ENCODE measurements at regions not wholly inside any gene's neighbourhood (a gene's known extent, or its start where the extent isn't known, plus 50 kb on each side); places are given as distances from the start of the nearest gene placed in this dataset.

DNA sequence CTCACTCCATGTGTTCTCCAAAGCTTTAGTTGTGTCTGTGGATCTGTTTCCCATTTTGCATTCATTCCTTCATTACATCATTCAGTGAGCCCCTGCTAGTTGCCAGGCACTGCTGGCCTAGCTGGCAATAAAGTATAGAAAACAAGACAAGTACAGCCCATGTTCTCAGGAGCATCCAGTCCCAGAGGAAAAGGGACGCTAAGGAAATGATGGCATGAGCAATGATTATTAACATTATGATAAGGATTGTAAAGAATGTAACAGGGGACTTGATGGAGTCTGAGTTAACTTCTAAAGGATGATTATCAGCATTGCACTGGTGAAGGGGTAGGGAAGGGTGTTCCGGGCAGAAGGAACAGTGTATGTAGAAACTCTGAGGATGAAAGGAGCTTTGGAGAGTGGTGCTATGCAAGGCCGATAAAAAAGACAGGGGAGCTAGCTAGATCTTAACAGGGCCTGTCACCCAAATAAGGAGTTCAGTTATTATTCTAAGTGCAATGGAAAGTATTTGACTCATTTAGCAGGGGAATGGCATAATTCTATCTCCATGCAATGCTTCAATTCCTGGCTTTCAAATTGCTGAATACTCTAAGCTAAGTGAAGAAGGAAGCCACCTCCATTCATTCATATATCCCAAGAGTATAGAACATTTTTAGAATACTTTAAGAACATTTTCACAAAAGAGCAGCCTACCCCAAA is 258.2 kb upstream of the STT3B start:
- Histone ChIP-seq H3K27ac (ENCODE audit: low read depth, low read length) (no peak overlapping the region), H3K27me3 (ENCODE audit: insufficient read depth, low read length) (no peaks in the 10 kb centered on the region), H2AFZ (ENCODE audit: low read depth, low read length, poor library complexity, severe bottlenecking) (no peak overlapping the region), H3K9me2 (ENCODE audit: insufficient read depth) (no peaks in the 10 kb centered on the region), H3K4me1 (ENCODE audit: control insufficient read depth in 1 of 2, insufficient read depth in 2 of 2, low read length in 2 of 2) (peaks cover 0 to 6% of the 10 kb centered on the region in 2 experiments; a peak in 1 of 4 replicates), H3K79me2 (ENCODE audit: insufficient read depth, low read length) (no peaks in the 10 kb centered on the region), H4K20me1 (ENCODE audit: insufficient read depth) (no peaks in the 10 kb centered on the region), H3K36me3 (ENCODE audit: control insufficient read depth in 1 of 2, insufficient read depth in 2 of 2, low read length in 2 of 2) (no peaks in the 10 kb centered on the region), H3K4me2 (ENCODE audit: low read length) (no peak overlapping the region), H3K9me3 (ENCODE audit: control insufficient read depth in 1 of 2, insufficient read depth in 1 of 2, low read depth in 1 of 2, low read length in 2 of 2) (no peaks in the 10 kb centered on the region), H3K4me3 (replicated peaks in 1 of 2; ENCODE audit: low read depth in 1 of 2, low read length in 2 of 2) (no peak overlapping the region), H3K9ac (ENCODE audit: low read length) (no peak overlapping the region)
- ChIA-PET POLR2A (no interaction called here), RAD21 (ENCODE audit: low non-redundant PET in 1 of 2, low total read pairs in 2 of 2, uncharacterized antibody in 2 of 2, unreplicated experiment in 2 of 2) (no interaction called here), CTCF (no interaction called here)
- no TSS peak for BruUV-seq (replicated peaks)
- intact Hi-C loops (cut with micrococcal nuclease): loop anchor here (5.0 kb wide), 1 partner anchor 277 kb away; no protein-coding TSS in a partner anchor
- ATAC-seq (no peak), DNase-seq (ENCODE audit: low read depth, low spot score) (no peak)
- TF ChIP-seq CBX3 (IDR thresholded peaks at IDR 0.05; ENCODE audit: low read depth) (no peak), CEBPB (IDR thresholded peaks at IDR 0.05; ENCODE audit: low read depth) (no peak), SRF (IDR thresholded peaks at IDR 0.05; ENCODE audit: low read depth) (no peak), FOSL1 (IDR thresholded peaks at IDR 0.05; ENCODE audit: low read depth) (no peak), EZH2 (IDR thresholded peaks at IDR 0.05) (no peak), ZFX (IDR thresholded peaks at IDR 0.05) (no peak), CTCF (IDR thresholded peaks at IDR 0.05 in 2 of 3, conservative IDR thresholded peaks at IDR 0.05 in 1 of 3; ENCODE audit: borderline replicate concordance in 1 of 3, insufficient read depth in 1 of 3, low read depth in 2 of 3, low read length in 2 of 3) (no peak), SP1 (IDR thresholded peaks at IDR 0.05; ENCODE audit: low read depth) (no peak), RAD21 (IDR thresholded peaks at IDR 0.05; ENCODE audit: low read depth) (no peak)

All from HCT116 (cell line).